ENCODE measurements at regions not wholly inside any gene's neighbourhood (a gene's known extent, or its start where the extent isn't known, plus 50 kb on each side); places are given as distances from the start of the nearest gene placed in this dataset.

GRCh38 chr15:70328679-70329115 is 231.0 kb upstream of the TLE3 start:
- TF ChIP-seq CTCF (IDR thresholded peaks at IDR 0.05) (no peak), POLR2A (IDR thresholded peaks at IDR 0.05) (no peak)
